ENCODE measurements at regions not wholly inside any gene's neighbourhood (a gene's known extent, or its start where the extent isn't known, plus 50 kb on each side); places are given as distances from the start of the nearest gene placed in this dataset.
A peak's percentile ranks its signal among the peaks of the same experiment; 100 is the strongest.

DNA sequence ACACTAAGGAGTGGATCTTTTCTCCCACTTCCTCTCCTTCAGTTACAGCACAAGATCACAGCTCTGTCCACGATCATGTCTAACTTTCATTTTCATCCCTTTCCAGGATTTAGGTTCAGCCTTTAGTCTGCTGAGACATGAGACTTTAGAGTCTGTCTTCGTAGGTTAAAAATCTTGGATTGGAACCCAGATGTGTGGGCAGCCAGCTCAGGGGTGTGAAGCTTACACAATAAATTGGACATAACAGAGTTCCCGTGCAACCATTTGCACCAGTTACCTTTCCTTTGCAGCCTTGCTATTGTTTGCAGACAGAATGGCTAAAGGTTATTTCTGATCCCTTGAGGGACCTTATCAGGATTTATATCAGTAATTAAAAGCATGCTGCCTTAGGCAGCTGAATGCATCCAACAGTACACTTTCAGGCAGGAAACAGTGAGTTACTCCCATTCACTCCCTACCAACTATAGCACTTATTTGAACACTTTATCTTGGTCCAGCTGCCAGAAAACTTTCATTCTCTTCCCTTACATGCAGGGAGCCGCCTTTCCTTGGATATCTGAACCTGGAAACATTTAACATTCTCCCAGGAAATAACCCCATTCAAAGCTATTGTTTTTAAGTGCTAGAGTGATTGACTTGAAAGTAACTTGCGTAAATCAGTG is 87.3 kb downstream of the TMEM100 start:
- Histone ChIP-seq H3K4me1 (ENCODE audit: control insufficient read depth in 1 of 2, low read depth in 2 of 2) (no peaks in the 10 kb centered on the region), H3K27me3 (replicated peaks; ENCODE audit: insufficient read depth) (no peaks in the 10 kb centered on the region), H3K4me3 (peak overlapping the region; percentile 14), H3K9me3 (no peaks in the 10 kb centered on the region), H3K36me3 (no peaks in the 10 kb centered on the region), H3K27ac (no peak overlapping the region)
- DNase-seq (ENCODE audit: low spot score) (no peak), ATAC-seq (ENCODE audit: insufficient number of reproducible peaks, low FRiP score, low read depth) (no peak)
- TF ChIP-seq, protein P1, sequence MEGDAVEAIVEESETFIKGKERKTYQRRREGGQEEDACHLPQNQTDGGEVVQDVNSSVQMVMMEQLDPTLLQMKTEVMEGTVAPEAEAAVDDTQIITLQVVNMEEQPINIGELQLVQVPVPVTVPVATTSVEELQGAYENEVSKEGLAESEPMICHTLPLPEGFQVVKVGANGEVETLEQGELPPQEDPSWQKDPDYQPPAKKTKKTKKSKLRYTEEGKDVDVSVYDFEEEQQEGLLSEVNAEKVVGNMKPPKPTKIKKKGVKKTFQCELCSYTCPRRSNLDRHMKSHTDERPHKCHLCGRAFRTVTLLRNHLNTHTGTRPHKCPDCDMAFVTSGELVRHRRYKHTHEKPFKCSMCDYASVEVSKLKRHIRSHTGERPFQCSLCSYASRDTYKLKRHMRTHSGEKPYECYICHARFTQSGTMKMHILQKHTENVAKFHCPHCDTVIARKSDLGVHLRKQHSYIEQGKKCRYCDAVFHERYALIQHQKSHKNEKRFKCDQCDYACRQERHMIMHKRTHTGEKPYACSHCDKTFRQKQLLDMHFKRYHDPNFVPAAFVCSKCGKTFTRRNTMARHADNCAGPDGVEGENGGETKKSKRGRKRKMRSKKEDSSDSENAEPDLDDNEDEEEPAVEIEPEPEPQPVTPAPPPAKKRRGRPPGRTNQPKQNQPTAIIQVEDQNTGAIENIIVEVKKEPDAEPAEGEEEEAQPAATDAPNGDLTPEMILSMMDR (IDR thresholded peaks at IDR 0.05), result no peak

DNA sequence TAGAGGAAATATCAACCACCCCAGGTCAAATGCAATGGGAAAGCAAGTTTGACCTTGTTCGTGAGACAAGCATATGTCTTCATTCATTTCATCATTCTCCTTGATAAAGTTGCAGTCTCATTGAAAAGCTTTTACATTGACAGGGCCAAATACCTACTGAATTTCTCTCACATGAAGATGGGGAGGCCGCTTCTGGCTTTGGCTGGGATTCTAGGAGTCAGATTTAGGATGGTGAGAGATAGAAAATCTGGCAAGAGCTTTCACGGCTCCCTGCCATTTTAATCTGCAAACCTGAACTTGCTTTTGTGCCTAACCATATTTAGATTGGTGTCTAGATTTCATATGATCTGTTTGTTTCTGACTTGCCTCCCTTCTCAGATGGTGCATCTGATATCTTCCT is 88.0 kb downstream of the TMEM100 start:
- ATAC-seq (ENCODE audit: insufficient number of reproducible peaks, low FRiP score, low read depth) (no peak), DNase-seq (ENCODE audit: low spot score) (no peak)
- H3K27me3 ChIP-seq (replicated peaks; ENCODE audit: insufficient read depth), result no peaks in the 10 kb centered on the region
- H3K36me3 ChIP-seq, result no peaks in the 10 kb centered on the region
- no peaks in the 10 kb centered on the region for H3K4me1 ChIP-seq (ENCODE audit: control insufficient read depth in 1 of 2, low read depth in 2 of 2)
- H3K27ac ChIP-seq, result no peak overlapping the region
- H3K4me3 ChIP-seq, result no peak overlapping the region
- H3K9me3 ChIP-seq, result no peaks in the 10 kb centered on the region
- TF ChIP-seq, protein P1 (IDR thresholded peaks at IDR 0.05), result no peak

DNA sequence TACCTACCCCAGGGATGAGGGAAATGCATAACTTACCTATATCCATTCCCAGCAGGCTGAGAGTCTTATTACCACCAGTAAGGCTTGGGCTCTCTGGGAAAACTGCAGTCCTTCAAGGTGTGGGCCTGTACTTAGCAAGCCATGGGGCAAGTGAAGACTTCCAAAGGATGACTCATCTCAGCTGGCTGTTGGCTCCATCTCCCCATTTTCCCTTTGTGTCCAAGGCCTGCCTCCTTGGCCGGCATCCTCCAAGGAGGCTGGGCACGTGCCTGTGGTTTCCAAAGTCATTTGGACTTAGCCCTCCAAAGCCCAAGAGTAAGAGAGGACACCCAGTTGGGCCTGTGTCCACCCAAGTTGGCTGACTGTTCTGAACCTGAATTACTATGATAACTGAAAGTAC is 89.8 kb downstream of the TMEM100 start:
- Histone ChIP-seq H3K9me3 (no peaks in the 10 kb centered on the region), H3K36me3 (no peaks in the 10 kb centered on the region), H3K4me3 (no peak overlapping the region), H3K27me3 (replicated peaks; ENCODE audit: insufficient read depth) (no peaks in the 10 kb centered on the region), H3K27ac (no peak overlapping the region), H3K4me1 (ENCODE audit: control insufficient read depth in 1 of 2, low read depth in 2 of 2) (no peaks in the 10 kb centered on the region)
- no peak for ATAC-seq (ENCODE audit: insufficient number of reproducible peaks, low FRiP score, low read depth)
- DNase-seq (ENCODE audit: low spot score), result no peak
- TF ChIP-seq, protein P1 (IDR thresholded peaks at IDR 0.05), result no peak

DNA sequence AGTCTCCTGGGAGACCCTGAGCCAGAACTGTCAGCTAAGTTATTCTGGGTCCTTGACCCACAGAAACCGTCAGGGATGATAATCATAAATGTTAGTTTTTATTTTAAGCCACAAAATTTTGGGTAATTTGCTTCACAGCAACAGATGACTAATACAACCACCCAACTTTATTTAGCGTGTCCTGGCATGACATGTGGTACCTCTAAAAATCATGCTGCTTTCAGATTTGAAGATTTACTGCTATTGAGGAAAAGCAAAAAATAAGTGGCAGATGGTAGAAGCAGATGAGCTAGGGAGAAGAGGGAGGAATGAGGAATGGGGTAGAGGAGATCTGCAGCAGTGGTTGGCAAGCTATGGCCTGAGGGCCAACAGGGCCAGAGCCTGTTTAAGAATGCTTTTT is 90.4 kb downstream of the TMEM100 start:
- H3K27me3 ChIP-seq (replicated peaks; ENCODE audit: insufficient read depth), result no peaks in the 10 kb centered on the region
- ATAC-seq (ENCODE audit: insufficient number of reproducible peaks, low FRiP score, low read depth) (no peak), DNase-seq (ENCODE audit: low spot score) (no peak)
- H3K4me3 ChIP-seq, result no peak overlapping the region
- H3K27ac ChIP-seq, result no peak overlapping the region
- H3K9me3 ChIP-seq, result no peaks in the 10 kb centered on the region
- no peaks in the 10 kb centered on the region for H3K4me1 ChIP-seq (ENCODE audit: control insufficient read depth in 1 of 2, low read depth in 2 of 2)
- no peaks in the 10 kb centered on the region for H3K36me3 ChIP-seq
- TF ChIP-seq, protein P1 (IDR thresholded peaks at IDR 0.05), result no peak

DNA sequence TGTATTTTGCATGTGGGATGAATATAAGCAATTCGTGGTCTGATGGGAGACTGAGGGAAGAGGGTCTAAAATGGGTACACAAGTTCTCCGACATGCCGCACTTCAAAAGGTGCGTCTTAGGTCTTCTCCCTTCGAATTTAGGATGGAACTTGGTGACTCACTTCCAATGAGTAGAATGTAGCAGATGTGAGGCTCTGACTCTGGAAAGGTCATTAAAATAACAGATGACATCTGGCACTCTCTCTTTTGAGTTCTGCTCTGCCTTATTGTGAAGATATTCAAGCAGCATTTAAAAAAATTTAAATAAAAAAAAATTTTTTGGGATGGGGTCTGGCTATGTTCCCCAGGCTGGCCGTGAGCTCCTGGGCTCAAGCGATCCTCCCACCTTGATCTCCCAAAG is 92.7 kb downstream of the TMEM100 start:
- Histone ChIP-seq H3K4me3 (no peak overlapping the region), H3K27me3 (replicated peaks; ENCODE audit: insufficient read depth) (no peaks in the 10 kb centered on the region), H3K4me1 (ENCODE audit: control insufficient read depth in 1 of 2, low read depth in 2 of 2) (no peaks in the 10 kb centered on the region), H3K36me3 (no peaks in the 10 kb centered on the region), H3K27ac (no peak overlapping the region), H3K9me3 (no peaks in the 10 kb centered on the region)
- no peak for DNase-seq (ENCODE audit: low spot score)
- ATAC-seq (ENCODE audit: insufficient number of reproducible peaks, low FRiP score, low read depth), result no peak
- TF ChIP-seq, protein P1 (IDR thresholded peaks at IDR 0.05), result no peak
